Testis (tissue), 2 donors: ENCODE measurements at regions not wholly inside any gene's neighbourhood (a gene's known extent, or its start where the extent isn't known, plus 50 kb on each side); places are given as distances from the start of the nearest gene placed in this dataset.
"Not testable (repeated sequence)": the region's sequence is repeated elsewhere in the genome, so short reads cannot be mapped to it uniquely, and the experiment has no call there.

ENCODE experiments used
- DNase-seq: peaks from one replicate; pipeline ENCODE4 v3.0.0-alpha.2; 2019
- H3K27ac ChIP-seq, 2 donors: fragments of 200-600 bp; sonication (generic); one replicate each; pipeline ENCODE4 v1.5.1; 2019
- H3K27me3 ChIP-seq: fragments of 200-600 bp; sonication (generic); one replicate; pipeline ENCODE4 v1.5.1; 2019
- H3K36me3 ChIP-seq: fragments of 200-600 bp; sonication (generic); one replicate; pipeline ENCODE4 v1.5.1; 2017; ENCODE audit warnings: low read depth; ENCODE audit errors: missing control alignments
- H3K4me1 ChIP-seq: fragments of 200-600 bp; sonication (generic); one replicate; pipeline ENCODE4 v1.5.1; 2019
- H3K4me3 ChIP-seq, 2 donors: fragments of 200-600 bp; sonication (generic); one replicate each; pipeline ENCODE4 v1.5.1; 2017 to 2019
- H3K9me3 ChIP-seq: fragments of 200-600 bp; sonication (generic); one replicate; pipeline ENCODE4 v1.5.1; 2017
- POLR2A ChIP-seq: fragments of 450-650 bp; IDR thresholded peaks from one replicate; pipeline ENCODE4 v1.6.1; 2017; ENCODE audit warnings: antibody characterized with exemption, mild to moderate bottlenecking, moderate library complexity
- WGBS, 2 donors: methylation state at CpG; one replicate each; pipeline ENCODE4 v1.1.5; 2018; 5-methylcytosine and 5-hydroxymethylcytosine counted together
- intact Hi-C: fragments of 100-400 bp; cut with DNase I; formaldehyde crosslinking; loops from one replicate; pipeline ENCODE4 v1.15.1; 2023; ENCODE audit warnings: low total_unique reads
- TF ChIP-seq, protein P1 (sequence below), 3 experiments: fragments of 450-650 bp in 2 of 3; fragments of 200-600 bp in 1 of 3; sonication (generic) in 1 of 3; IDR thresholded peaks; one replicate each; pipeline ENCODE4 v1.5.1; 2016 to 2019; ENCODE audit warnings: antibody characterized with exemption in 3 of 3, mild to moderate bottlenecking in 2 of 3, moderate library complexity in 1 of 3

DNA sequence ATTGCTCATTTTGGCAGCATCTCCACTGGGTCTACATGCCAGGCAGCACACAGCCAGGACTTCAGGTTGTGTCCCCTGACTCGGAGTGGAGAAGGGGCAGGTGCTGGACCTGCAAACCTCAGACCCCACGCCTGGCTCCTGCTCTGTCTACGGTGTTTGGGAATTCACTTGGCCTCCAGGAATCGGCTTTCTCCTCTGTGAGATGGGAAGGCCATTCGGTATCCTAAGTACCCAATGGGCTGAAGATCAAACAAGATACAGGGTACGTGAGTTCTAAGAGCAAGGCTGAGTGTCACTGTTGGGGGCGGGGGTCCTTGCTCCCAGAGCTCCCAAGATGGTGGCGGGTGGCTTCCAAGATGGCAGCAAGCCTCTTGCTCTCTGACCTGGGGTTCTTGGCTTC lies 73.2 kb upstream of the EN2 start:
- TF ChIP-seq POLR2A, result no peak
- TF ChIP-seq, protein P1, sequence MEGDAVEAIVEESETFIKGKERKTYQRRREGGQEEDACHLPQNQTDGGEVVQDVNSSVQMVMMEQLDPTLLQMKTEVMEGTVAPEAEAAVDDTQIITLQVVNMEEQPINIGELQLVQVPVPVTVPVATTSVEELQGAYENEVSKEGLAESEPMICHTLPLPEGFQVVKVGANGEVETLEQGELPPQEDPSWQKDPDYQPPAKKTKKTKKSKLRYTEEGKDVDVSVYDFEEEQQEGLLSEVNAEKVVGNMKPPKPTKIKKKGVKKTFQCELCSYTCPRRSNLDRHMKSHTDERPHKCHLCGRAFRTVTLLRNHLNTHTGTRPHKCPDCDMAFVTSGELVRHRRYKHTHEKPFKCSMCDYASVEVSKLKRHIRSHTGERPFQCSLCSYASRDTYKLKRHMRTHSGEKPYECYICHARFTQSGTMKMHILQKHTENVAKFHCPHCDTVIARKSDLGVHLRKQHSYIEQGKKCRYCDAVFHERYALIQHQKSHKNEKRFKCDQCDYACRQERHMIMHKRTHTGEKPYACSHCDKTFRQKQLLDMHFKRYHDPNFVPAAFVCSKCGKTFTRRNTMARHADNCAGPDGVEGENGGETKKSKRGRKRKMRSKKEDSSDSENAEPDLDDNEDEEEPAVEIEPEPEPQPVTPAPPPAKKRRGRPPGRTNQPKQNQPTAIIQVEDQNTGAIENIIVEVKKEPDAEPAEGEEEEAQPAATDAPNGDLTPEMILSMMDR (IDR thresholded peaks at IDR 0.05), result no peak
- no peaks in the 10 kb centered on the region for H3K9me3 ChIP-seq
- peaks cover 10% of the 10 kb centered on the region for H3K4me1 ChIP-seq
- no peak overlapping the region for H3K4me3 ChIP-seq
- intact Hi-C loops, result no loop called here
- H3K36me3 ChIP-seq, result no peaks in the 10 kb centered on the region
- H3K27ac ChIP-seq, result no peak overlapping the region
- no peaks in the 10 kb centered on the region for H3K27me3 ChIP-seq
- DNase-seq, result no peak
- WGBS, 2 donors, result 78 to 90% methylated on average over 6 to 8 of the region's 8 CpGs

DNA sequence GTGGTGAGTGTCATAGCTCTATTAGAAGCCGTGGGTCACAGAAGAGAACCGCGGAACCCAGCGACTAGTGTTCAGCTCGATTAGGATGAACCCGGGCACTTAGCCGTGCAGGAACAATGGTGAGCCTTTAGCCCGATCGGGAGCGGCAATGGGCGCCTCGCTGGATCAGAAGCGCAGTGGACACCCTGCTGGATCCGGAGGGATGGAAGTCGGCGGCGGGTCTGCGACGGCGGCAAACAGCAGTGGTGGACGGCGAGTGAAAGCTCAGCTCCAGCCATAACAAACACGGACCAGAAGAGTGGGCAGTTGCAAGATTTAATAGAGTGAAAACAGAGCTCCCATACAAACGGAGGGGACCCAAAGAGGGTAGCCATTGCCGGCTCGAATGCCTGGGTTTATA lies 72.7 kb upstream of the EN2 start:
- DNase-seq, H3K36me3 ChIP-seq, H3K27me3 ChIP-seq, H3K9me3 ChIP-seq, H3K4me3 ChIP-seq, intact Hi-C loops, H3K27ac ChIP-seq: not testable (repeated sequence)
- H3K4me1 ChIP-seq, result peaks cover 10% of the 10 kb centered on the region
- WGBS, 2 donors, result 80 to 89% methylated on average over 25 to 26 of the region's 26 CpGs

DNA sequence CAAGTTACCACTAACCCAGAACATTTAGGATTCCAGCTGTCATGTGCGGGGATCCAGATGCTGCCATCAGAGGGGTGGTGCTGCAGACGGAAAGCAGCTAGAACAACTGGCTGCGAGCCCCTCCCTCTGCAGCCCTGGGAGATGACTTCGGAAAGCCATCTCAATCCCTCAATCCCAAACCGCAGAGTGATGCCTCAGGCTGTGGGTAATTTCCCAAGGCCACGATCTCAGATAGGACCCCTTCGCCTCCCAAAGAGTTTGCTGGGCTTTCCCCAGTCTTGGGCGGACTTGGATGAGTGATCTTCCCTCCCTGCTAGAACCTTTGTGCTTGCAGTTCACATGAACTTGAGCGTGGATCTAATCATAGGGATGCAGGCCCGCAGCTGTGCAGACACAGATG lies 71.3 kb upstream of the EN2 start:
- peaks cover 7% of the 10 kb centered on the region for H3K4me1 ChIP-seq
- 73% methylated on average over 10 of the region's 10 CpGs for WGBS, 2 donors

DNA sequence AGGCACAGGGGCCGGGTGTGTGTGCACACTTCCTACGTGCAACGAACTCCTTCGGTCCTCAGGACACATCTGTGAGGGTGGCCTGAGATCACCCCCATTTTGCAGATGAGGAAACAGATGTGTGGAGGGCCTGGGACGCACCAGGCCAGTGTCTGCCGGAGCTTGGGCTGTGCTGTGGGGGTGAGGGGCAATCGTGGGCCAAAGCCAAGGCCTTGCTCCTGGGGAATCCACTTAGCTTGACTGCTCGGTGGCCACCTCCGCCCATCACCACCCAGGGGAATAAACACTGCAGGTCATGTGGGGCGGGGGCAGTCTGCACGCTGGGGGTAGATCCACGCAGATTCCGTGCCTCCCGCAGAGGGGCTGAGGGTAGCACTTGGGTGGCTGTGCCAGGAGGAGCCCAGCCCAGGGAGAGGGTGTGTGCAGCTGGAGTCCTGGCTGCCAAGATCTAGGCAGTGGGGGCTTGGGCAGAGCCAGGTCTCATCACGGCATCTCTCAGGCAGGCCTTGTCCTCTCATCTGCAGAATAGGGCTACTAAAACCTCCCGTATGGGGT lies 70.8 kb upstream of the EN2 start:
- H3K27me3 ChIP-seq, result no peaks in the 10 kb centered on the region
- no peak for DNase-seq
- H3K4me3 ChIP-seq, result no peak overlapping the region
- TF ChIP-seq, protein P1 (IDR thresholded peaks at IDR 0.05), result no peak
- no peak for TF ChIP-seq POLR2A
- peaks cover 2% of the 10 kb centered on the region for H3K4me1 ChIP-seq
- 72 to 81% methylated on average over 7 to 16 of the region's 16 CpGs for WGBS, 2 donors
- intact Hi-C loops, result no loop called here
- no peak overlapping the region for H3K27ac ChIP-seq
- no peaks in the 10 kb centered on the region for H3K36me3 ChIP-seq
- H3K9me3 ChIP-seq, result no peaks in the 10 kb centered on the region

More for the DNA sequence above, 71.3 kb upstream of the EN2 start:
- Histone ChIP-seq H3K27ac (no peak overlapping the region), H3K27me3 (no peaks in the 10 kb centered on the region), H3K9me3 (no peaks in the 10 kb centered on the region), H3K36me3 (no peaks in the 10 kb centered on the region), H3K4me3 (no peak overlapping the region)
- intact Hi-C loops, result no loop called here
- TF ChIP-seq, protein P1 (IDR thresholded peaks at IDR 0.05), result no peak
- TF ChIP-seq POLR2A, result no peak
- no peak for DNase-seq

DNA sequence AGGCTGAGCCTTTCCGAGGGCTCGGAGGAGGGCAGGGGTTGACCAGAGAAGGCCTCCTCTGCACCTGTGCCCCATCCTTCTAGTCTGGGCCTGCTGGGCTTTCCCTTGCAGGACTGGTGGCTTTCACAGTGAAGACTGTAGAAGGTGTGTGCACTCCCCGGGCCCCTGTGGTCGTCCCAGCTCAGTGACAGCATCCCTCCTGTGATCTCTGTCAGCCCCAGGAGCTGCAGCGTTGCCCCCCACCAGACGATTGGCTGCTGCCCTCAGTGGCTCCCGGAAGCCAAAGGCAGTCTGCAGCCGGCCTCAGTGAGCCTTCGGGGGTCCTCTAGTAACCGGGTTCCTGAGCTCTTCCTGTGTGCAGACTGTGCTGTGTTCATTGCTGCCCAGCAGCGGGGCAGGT lies 69.4 kb upstream of the EN2 start:
- no peaks in the 10 kb centered on the region for H3K4me1 ChIP-seq
- H3K9me3 ChIP-seq, result no peaks in the 10 kb centered on the region
- DNase-seq, result no peak
- no peaks in the 10 kb centered on the region for H3K27me3 ChIP-seq
- no peak overlapping the region for H3K4me3 ChIP-seq
- no peak overlapping the region for H3K27ac ChIP-seq
- intact Hi-C loops, result no loop called here
- TF ChIP-seq, protein P1 (IDR thresholded peaks at IDR 0.05), result no peak
- WGBS, 2 donors, result 78% methylated on average over 7 to 10 of the region's 11 CpGs
- no peaks in the 10 kb centered on the region for H3K36me3 ChIP-seq
